HL-60 (cell line): ENCODE measurements at regions not wholly inside any gene's neighbourhood (a gene's known extent, or its start where the extent isn't known, plus 50 kb on each side); places are given as distances from the start of the nearest gene placed in this dataset.

Source experiments
- CTCF ChIP-seq: IDR thresholded peaks from one replicate; pipeline ENCODE4 v1.5.1; 2011; ENCODE audit warnings: low read length, control low read depth, inconsistent platforms; ENCODE audit not compliant: insufficient read depth
- SPI1 ChIP-seq: IDR thresholded peaks from 2 replicates; pipeline ENCODE4 v1.6.1; 2012; ENCODE audit warnings: low read depth, mild to moderate bottlenecking, borderline replicate concordance

- TF ChIP-seq CTCF (no peak), SPI1 (no peak)
These were observed 95.9 kb upstream of the ANKRD34C start for GRCh38 chr15:79186616-79187015.
